Smooth muscle cell (in vitro differentiated cells): ENCODE measurements at regions not wholly inside any gene's neighbourhood (a gene's known extent, or its start where the extent isn't known, plus 50 kb on each side); places are given as distances from the start of the nearest gene placed in this dataset.

Source experiments
- DNase-seq: peaks from one replicate; lab custom pipeline; 2025; ENCODE audit not compliant: unreplicated experiment; lab: John Stamatoyannopoulos, UW
- H2AFZ ChIP-seq: fragments of 200-600 bp; sonication (generic); 2 replicates; pipeline ENCODE4 v1.6.0; 2016; ENCODE audit warnings: antibody characterized with exemption, low read depth, mild to moderate bottlenecking
- H3F3A ChIP-seq: fragments of 200-600 bp; sonication (generic); 2 replicates; pipeline ENCODE4 v1.6.0; 2017; ENCODE audit warnings: antibody characterized with exemption, low read depth
- H3K27ac ChIP-seq: fragments of 200-600 bp; sonication (generic); 2 replicates; pipeline ENCODE4 v1.5.1; 2016; ENCODE audit warnings: low read depth, mild to moderate bottlenecking
- H3K27me3 ChIP-seq: fragments of 200-600 bp; sonication (generic); 2 replicates; pipeline ENCODE4 v1.6.1; 2016; ENCODE audit warnings: low read depth, mild to moderate bottlenecking
- H3K36me3 ChIP-seq: fragments of 200-600 bp; sonication (generic); 2 replicates; pipeline ENCODE4 v1.5.1; 2016; ENCODE audit warnings: low read depth
- H3K4me1 ChIP-seq: fragments of 200-600 bp; sonication (generic); 2 replicates; pipeline ENCODE4 v1.5.1; 2016; ENCODE audit warnings: low read depth
- H3K4me2 ChIP-seq: fragments of 200-600 bp; sonication (generic); 2 replicates; pipeline ENCODE4 v1.6.0; 2016; ENCODE audit warnings: mild to moderate bottlenecking
- H3K4me3 ChIP-seq: fragments of 200-600 bp; sonication (generic); 2 replicates; pipeline ENCODE4 v1.5.1; 2016; ENCODE audit warnings: mild to moderate bottlenecking
- H3K79me2 ChIP-seq: fragments of 200-600 bp; sonication (generic); 2 replicates; pipeline ENCODE4 v1.6.0; 2016; ENCODE audit warnings: low read depth, mild to moderate bottlenecking
- H3K9ac ChIP-seq: fragments of 200-600 bp; sonication (generic); 2 replicates; pipeline ENCODE4 v1.6.0; 2016; ENCODE audit warnings: low read depth
- H3K9me3 ChIP-seq: fragments of 200-600 bp; sonication (generic); replicated peaks from 2 replicates; pipeline ENCODE4 v1.5.1; 2016; ENCODE audit warnings: low read depth
- H4K20me1 ChIP-seq: fragments of 200-600 bp; sonication (generic); 2 replicates; pipeline ENCODE4 v1.6.0; 2016; ENCODE audit warnings: low read depth
- WGBS: methylation state at CpG from one replicate; pipeline ENCODE4 v1.1.7; 2016; ENCODE audit warnings: low lambda C conversion rate; 5-methylcytosine and 5-hydroxymethylcytosine counted together
- TF ChIP-seq, protein P1 (sequence below): fragments of 200-600 bp; sonication (generic); IDR thresholded peaks from 2 replicates; pipeline ENCODE4 v1.5.1; 2017; ENCODE audit warnings: borderline replicate concordance, mild to moderate bottlenecking, antibody characterized with exemption; ENCODE audit not compliant: insufficient read depth, poor library complexity, severe bottlenecking

DNA sequence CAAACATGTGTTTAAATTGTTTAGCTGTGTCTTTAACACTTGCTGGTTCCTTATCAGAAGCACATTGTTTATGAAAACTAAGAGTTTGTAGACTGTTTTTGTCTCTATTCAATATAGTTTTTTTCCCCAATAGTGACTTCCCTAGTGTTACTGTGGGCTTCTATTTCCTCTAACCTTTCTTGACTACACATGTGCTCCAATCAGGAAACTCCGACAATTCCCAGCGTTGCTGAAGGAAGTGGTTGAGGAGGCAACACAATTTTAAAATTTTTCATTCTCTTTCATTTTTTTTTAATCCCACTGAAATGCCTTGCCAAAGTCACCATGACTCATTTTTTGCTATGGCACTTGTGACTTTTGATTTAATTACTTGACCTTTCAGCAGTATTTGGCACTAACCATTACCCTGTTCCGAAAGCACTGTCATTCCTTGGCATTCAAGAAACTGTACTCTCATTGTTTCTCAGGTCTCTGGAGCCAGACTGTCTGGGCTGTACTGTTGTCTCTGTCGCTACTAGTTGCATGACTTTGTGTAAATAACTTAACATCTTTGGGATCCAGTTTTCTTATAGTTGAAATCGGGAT lies 67.6 kb upstream of the FREM3 start:
- Histone ChIP-seq H3K27ac (no peak overlapping the region), H3K36me3 (no peaks in the 10 kb centered on the region), H4K20me1 (no peaks in the 10 kb centered on the region), H3K4me3 (no peak overlapping the region), H3K9me3 (no peaks in the 10 kb centered on the region), H3K4me1 (no peaks in the 10 kb centered on the region), H3K9ac (no peak overlapping the region), H3K27me3 (no peaks in the 10 kb centered on the region), H3F3A (no peaks in the 10 kb centered on the region), H3K4me2 (no peak overlapping the region), H2AFZ (no peak overlapping the region), H3K79me2 (no peaks in the 10 kb centered on the region)
- TF ChIP-seq, protein P1, sequence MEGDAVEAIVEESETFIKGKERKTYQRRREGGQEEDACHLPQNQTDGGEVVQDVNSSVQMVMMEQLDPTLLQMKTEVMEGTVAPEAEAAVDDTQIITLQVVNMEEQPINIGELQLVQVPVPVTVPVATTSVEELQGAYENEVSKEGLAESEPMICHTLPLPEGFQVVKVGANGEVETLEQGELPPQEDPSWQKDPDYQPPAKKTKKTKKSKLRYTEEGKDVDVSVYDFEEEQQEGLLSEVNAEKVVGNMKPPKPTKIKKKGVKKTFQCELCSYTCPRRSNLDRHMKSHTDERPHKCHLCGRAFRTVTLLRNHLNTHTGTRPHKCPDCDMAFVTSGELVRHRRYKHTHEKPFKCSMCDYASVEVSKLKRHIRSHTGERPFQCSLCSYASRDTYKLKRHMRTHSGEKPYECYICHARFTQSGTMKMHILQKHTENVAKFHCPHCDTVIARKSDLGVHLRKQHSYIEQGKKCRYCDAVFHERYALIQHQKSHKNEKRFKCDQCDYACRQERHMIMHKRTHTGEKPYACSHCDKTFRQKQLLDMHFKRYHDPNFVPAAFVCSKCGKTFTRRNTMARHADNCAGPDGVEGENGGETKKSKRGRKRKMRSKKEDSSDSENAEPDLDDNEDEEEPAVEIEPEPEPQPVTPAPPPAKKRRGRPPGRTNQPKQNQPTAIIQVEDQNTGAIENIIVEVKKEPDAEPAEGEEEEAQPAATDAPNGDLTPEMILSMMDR, result no peak
- WGBS, result 83% methylated on average over 5 of the region's 5 CpGs
- DNase-seq, result no peak

DNA sequence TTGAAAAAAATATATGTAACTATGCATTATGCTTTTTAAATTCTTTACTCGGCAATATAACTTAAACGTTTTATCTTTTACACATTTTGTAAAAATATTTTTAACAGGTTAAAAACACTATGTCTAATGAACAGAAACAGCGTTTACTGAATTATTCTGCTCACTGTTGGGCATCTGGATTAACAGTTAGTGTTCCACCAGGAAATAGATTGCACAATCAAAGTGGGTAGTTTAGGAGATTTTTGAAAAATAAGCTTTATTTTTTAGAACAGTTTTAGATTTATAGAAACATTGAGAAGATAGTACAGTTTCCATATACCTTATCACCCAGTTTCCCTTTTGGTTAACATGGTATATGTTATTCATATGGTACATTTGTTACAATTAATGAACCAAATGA lies 63.1 kb upstream of the FREM3 start:
- no peak for DNase-seq
- H3K9me3 ChIP-seq, result no peaks in the 10 kb centered on the region
- no peaks in the 10 kb centered on the region for H3K4me1 ChIP-seq
- no peaks in the 10 kb centered on the region for H3K36me3 ChIP-seq
- H3K4me3 ChIP-seq, result no peak overlapping the region
- no peaks in the 10 kb centered on the region for H3K79me2 ChIP-seq
- H4K20me1 ChIP-seq, result no peaks in the 10 kb centered on the region
- no peak overlapping the region for H2AFZ ChIP-seq
- H3K27me3 ChIP-seq, result no peaks in the 10 kb centered on the region
- H3K27ac ChIP-seq, result no peak overlapping the region
- TF ChIP-seq, protein P1, result no peak
- H3K9ac ChIP-seq, result no peak overlapping the region
- H3F3A ChIP-seq, result no peaks in the 10 kb centered on the region
- 81% methylated on average over 3 of the region's 3 CpGs for WGBS
- H3K4me2 ChIP-seq, result no peak overlapping the region

DNA sequence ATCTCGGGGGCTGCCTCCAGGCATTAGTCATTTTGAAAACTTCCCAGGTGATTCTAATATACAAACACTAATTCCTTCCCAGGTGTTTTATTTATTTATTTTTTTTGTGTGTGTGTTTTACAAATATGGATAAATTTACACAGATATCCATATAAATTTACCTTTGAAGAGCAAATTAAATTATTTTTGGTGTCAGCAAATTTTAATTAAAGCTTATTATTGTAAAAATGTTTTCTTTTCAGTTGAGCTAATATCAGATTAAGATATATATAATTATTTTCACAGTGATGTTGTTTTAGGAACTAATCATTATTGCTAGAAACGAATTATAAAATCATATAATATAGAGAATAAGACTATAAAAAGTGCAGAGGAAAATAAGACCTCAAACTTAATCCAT lies 62.0 kb upstream of the FREM3 start:
- no peaks in the 10 kb centered on the region for H4K20me1 ChIP-seq
- no peaks in the 10 kb centered on the region for H3K27me3 ChIP-seq
- no peak overlapping the region for H3K9ac ChIP-seq
- H3K27ac ChIP-seq, result no peak overlapping the region
- TF ChIP-seq, protein P1, result no peak
- H2AFZ ChIP-seq, result no peak overlapping the region
- no peak overlapping the region for H3K4me3 ChIP-seq
- no peak overlapping the region for H3K4me2 ChIP-seq
- no peaks in the 10 kb centered on the region for H3F3A ChIP-seq
- no peak for DNase-seq
- no peaks in the 10 kb centered on the region for H3K9me3 ChIP-seq
- H3K4me1 ChIP-seq, result no peaks in the 10 kb centered on the region
- H3K36me3 ChIP-seq, result no peaks in the 10 kb centered on the region
- H3K79me2 ChIP-seq, result no peaks in the 10 kb centered on the region
- 72% methylated on average over 2 of the region's 2 CpGs for WGBS
